Heart right ventricle (tissue), 16 donors: ENCODE measurements at regions not wholly inside any gene's neighbourhood (a gene's known extent, or its start where the extent isn't known, plus 50 kb on each side); places are given as distances from the start of the nearest gene placed in this dataset.

Experiments
- ATAC-seq, 8 donors: fragments of 200-7000 bp; cut with Tn5 transposase; one replicate each; pipeline ENCODE4 v1.9.1; 2020; ENCODE audit warnings: mild to moderate bottlenecking in 8 of 8, moderate library complexity in 8 of 8, moderate number of reproducible peaks in 1 of 8
- DNase-seq, 2 donors: peaks; one replicate each; pipeline ENCODE4 v3.0.0-alpha.2; 2020
- H3K27ac ChIP-seq, 10 donors: fragments of 200-600 bp; sonication (generic) in 2 of 10; one replicate each; pipeline versions ENCODE4 v1.5.0 to v1.8.0; 2020 to 2022; ENCODE audit warnings: mild to moderate bottlenecking in 3 of 10
- H3K27me3 ChIP-seq, 7 donors: fragments of 200-600 bp; one replicate each; pipeline ENCODE4 v1.8.0; 2021 to 2022; ENCODE audit warnings: mild to moderate bottlenecking in 2 of 7
- H3K36me3 ChIP-seq, 9 donors: fragments of 200-600 bp; sonication (generic) in 1 of 9; one replicate each; pipeline versions ENCODE4 v1.5.0 to v1.8.0; 2020 to 2022; ENCODE audit warnings: mild to moderate bottlenecking in 2 of 9
- H3K4me1 ChIP-seq, 9 donors: fragments of 200-600 bp; sonication (generic) in 1 of 9; one replicate each; pipeline versions ENCODE4 v1.5.0 to v1.8.0; 2020 to 2022; ENCODE audit warnings: mild to moderate bottlenecking in 4 of 9
- H3K4me3 ChIP-seq, 10 donors: fragments of 200-600 bp; sonication (generic) in 2 of 10; one replicate each; pipeline versions ENCODE4 v1.5.0 to v1.8.0; 2020 to 2022; ENCODE audit warnings: mild to moderate bottlenecking in 7 of 10, moderate library complexity in 2 of 10
- H3K9me3 ChIP-seq, 11 donors: fragments of 200-600 bp in 10 of 11; sonication (generic) in 2 of 11; one replicate each; pipeline versions ENCODE4 v1.5.0 to v1.8.0; 2013 to 2022; ENCODE audit warnings: mild to moderate bottlenecking in 2 of 11, control low read depth in 1 of 11, moderate library complexity in 1 of 11
- CTCF ChIP-seq, 9 donors: fragments of 200-600 bp; sonication (generic) in 2 of 9; IDR thresholded peaks; one replicate each; pipeline versions ENCODE4 v1.5.0 to v1.8.0; 2021 to 2022; ENCODE audit warnings: antibody characterized with exemption in 9 of 9, mild to moderate bottlenecking in 5 of 9, moderate library complexity in 1 of 9
- WGBS, 2 donors: extraction: QIAGEN DNeasy Blood & Tissue Kit; methylation state at CpG; one replicate each; pipeline ENCODE4 v1.1.7; 2013; ENCODE audit warnings: inconsistent platforms in 1 of 2; 5-methylcytosine and 5-hydroxymethylcytosine counted together
- intact Hi-C, 10 donors: fragments of 100-400 bp; cut with DNase I; formaldehyde crosslinking; loops; one replicate each; pipeline versions ENCODE4 v1.11.1 to v1.14.2; 2022
- donor health status: Arrhythmogenic right ventricular cardiomyopathy.
- donor health status: ischemic (EF 13 %, LVEDD 7.1; RV severe dilation, severe dysfunction).
- donor health status: healthy with polysubstance abuse.
- donor health status: DM: no; HTN: yes; CAD: no.
- donor health status: DM: no; HTN: no; CAD: no.
- donor health status: ischemic (EF 25% LVEDD 6.9; RV normal size, moderate dysfunction).
- donor health status: ischemic (EF 25% LVEDD 5.7; RV mildly dilated, moderate dysfunction).
- donor health status: healthy.
- donor health status: DM: yes; HTN: yes; CAD: no.
- donor health status: Ischemic cardiomyopathy.
- donor health status: ischemic (EF 35%, LVEDD 5.7; RV mildly dilated, moderate dysfunction).
- donor health status: nonischemic (EF 11% LVEDD 7.7; RV severe dilation, severe dysfunction).
- donor health status: DM: yes; HTN: yes; CAD: no.
- donor health status: PGD.
- donor health status: ischemic (EF 29% LVEDD 5.4; RV normal size, mild dysfunction).
- donor health status: nonischemic (EF 23%, LVEDD 6.1; RV moderate dilation, normal function).

- no peak overlapping the region for H3K4me3 ChIP-seq
- no peaks in the 10 kb centered on the region for H3K36me3 ChIP-seq
- ATAC-seq (no peak), DNase-seq (no peak)
- H3K4me1 ChIP-seq = no peaks in the 10 kb centered on the region
- peaks cover 0 to 11% (median 0%) of the 10 kb centered on the region in 11 donors for H3K9me3 ChIP-seq
- 82 to 83% methylated on average over 3 of the region's 3 CpGs for WGBS, 2 donors
- no peak overlapping the region for H3K27ac ChIP-seq
- intact Hi-C loops = no loop called here
- no peaks in the 10 kb centered on the region for H3K27me3 ChIP-seq
- no peak for TF ChIP-seq CTCF (IDR thresholded peaks at IDR 0.05)
Measured at GRCh38 chr1:189289346-189289745, 1188.3 kb downstream of the BRINP3 start.

- no peak for DNase-seq
- intact Hi-C loops = no loop called here
- H3K36me3 ChIP-seq = no peaks in the 10 kb centered on the region
- H3K27me3 ChIP-seq = no peaks in the 10 kb centered on the region
- no peaks in the 10 kb centered on the region for H3K4me1 ChIP-seq
- WGBS, 2 donors = 64 to 73% methylated on average over 4 of the region's 4 CpGs
- ATAC-seq = no peak
- H3K4me3 ChIP-seq = no peak overlapping the region
- no peak overlapping the region for H3K27ac ChIP-seq
- no peak for TF ChIP-seq CTCF (IDR thresholded peaks at IDR 0.05)
- no peaks in the 10 kb centered on the region for H3K9me3 ChIP-seq
Measured at GRCh38 chr1:189301235-189301634, 1176.4 kb downstream of the BRINP3 start.

GRCh38 chr1:189305279-189305678 lies 1172.4 kb downstream of the BRINP3 start:
- WGBS, 2 donors = 59 to 64% methylated on average over 2 of the region's 2 CpGs
- peaks cover 0 to 5% (median 0%) of the 10 kb centered on the region in 11 donors for H3K9me3 ChIP-seq
- H3K4me3 ChIP-seq = no peak overlapping the region
- H3K27ac ChIP-seq = no peak overlapping the region
- intact Hi-C loops = no loop called here
- no peak for TF ChIP-seq CTCF (IDR thresholded peaks at IDR 0.05)
- no peaks in the 10 kb centered on the region for H3K36me3 ChIP-seq
- H3K4me1 ChIP-seq = no peaks in the 10 kb centered on the region
- DNase-seq (no peak), ATAC-seq (no peak)
- no peaks in the 10 kb centered on the region for H3K27me3 ChIP-seq

GRCh38 chr1:189311915-189312314 lies 1165.7 kb downstream of the BRINP3 start:
- no peak for ATAC-seq
- intact Hi-C loops = no loop called here
- no peaks in the 10 kb centered on the region for H3K4me1 ChIP-seq
- H3K4me3 ChIP-seq = no peak overlapping the region
- peaks cover 0 to 14% (median 0%) of the 10 kb centered on the region in 11 donors for H3K9me3 ChIP-seq
- 39 to 57% methylated on average over 2 of the region's 2 CpGs for WGBS, 2 donors
- H3K36me3 ChIP-seq = no peaks in the 10 kb centered on the region
- DNase-seq = no peak
- no peak for TF ChIP-seq CTCF (IDR thresholded peaks at IDR 0.05)
- no peaks in the 10 kb centered on the region for H3K27me3 ChIP-seq
- H3K27ac ChIP-seq = no peak overlapping the region

- Histone ChIP-seq H3K27ac (no peak overlapping the region), H3K4me1 (no peaks in the 10 kb centered on the region), H3K4me3 (no peak overlapping the region), H3K9me3 (peaks cover 0 to 14% (median 0%) of the 10 kb centered on the region in 11 donors), H3K27me3 (no peaks in the 10 kb centered on the region), H3K36me3 (no peaks in the 10 kb centered on the region)
- DNase-seq = no peak
- ATAC-seq = no peak
- intact Hi-C loops = no loop called here
- no peak for TF ChIP-seq CTCF (IDR thresholded peaks at IDR 0.05)
Measured at GRCh38 chr1:189312499-189312898, 1165.2 kb downstream of the BRINP3 start.
